HG03066 (cell line): ENCODE measurements at regions not wholly inside any gene's neighbourhood (a gene's known extent, or its start where the extent isn't known, plus 50 kb on each side); places are given as distances from the start of the nearest gene placed in this dataset.
"Not testable (repeated sequence)": the region's sequence is repeated elsewhere in the genome, so short reads cannot be mapped to it uniquely, and the experiment has no call there.

Experiments
- ATAC-seq: cut with Tn5 transposase; IDR thresholded peaks from one replicate; pipeline ENCODE4 v1.9.1; 2021; ENCODE audit warnings: low read depth; ENCODE audit not compliant: unreplicated experiment

DNA sequence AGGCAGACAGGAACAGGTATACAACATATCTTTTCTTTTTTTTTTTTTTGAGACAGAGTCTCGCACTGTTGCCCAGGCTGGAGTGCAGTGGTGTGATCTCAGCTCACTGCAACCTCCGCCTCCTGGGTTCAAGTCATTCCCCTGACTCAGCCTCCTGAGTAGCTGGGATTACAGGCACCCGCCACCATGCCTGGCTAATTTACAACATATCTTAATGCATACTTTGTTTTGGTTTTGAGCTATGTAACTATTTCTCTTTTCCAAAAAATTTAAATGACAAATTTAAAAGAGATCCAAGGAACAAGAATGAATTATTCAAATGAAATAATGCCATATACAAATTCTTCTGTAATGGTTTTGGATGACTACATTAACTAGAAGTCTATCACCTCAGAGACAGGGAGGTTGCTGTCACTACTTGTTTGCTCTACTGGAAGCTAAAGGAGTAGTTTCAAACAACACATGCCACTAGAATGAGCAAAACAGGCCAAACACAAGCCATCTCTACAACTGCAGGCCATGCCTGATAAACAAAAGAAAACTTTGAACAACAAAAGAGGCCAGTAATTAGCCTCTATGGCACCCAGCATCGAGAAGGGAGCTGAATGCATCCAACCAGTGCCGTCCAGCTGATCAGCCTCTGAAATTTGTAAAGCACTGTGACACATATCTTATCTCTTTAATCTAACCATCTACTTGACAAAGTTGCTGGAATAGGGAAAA, 133.6 kb upstream of the VOPP1 start:
- not testable (repeated sequence) for ATAC-seq

GRCh38 chr7:55702831-55703230, 130.5 kb upstream of the VOPP1 start:
- not testable (repeated sequence) for ATAC-seq

DNA sequence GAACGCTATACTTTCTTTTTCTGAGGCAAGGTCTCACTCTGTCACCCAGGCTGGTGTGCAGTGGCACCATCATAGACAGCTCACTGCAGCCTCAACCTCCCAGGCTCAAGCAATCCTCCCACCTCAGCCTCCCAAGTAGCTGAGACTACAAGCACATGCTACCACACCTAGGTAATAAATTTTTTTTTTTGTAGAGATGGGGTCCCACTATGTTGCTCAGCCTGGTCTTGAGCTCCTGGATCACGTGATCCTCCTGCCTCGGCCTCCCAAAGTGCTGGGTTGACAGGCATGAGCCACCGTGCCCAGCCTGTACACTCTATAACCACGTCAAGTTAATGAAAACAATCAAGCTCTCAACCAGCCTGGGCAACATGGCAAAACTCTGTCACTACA, 127.1 kb upstream of the VOPP1 start:
- ATAC-seq = not testable (repeated sequence)

- ATAC-seq = peak; percentile 84
Observed at GRCh38 chr7:55698607-55699449, 126.5 kb upstream of the VOPP1 start.

DNA sequence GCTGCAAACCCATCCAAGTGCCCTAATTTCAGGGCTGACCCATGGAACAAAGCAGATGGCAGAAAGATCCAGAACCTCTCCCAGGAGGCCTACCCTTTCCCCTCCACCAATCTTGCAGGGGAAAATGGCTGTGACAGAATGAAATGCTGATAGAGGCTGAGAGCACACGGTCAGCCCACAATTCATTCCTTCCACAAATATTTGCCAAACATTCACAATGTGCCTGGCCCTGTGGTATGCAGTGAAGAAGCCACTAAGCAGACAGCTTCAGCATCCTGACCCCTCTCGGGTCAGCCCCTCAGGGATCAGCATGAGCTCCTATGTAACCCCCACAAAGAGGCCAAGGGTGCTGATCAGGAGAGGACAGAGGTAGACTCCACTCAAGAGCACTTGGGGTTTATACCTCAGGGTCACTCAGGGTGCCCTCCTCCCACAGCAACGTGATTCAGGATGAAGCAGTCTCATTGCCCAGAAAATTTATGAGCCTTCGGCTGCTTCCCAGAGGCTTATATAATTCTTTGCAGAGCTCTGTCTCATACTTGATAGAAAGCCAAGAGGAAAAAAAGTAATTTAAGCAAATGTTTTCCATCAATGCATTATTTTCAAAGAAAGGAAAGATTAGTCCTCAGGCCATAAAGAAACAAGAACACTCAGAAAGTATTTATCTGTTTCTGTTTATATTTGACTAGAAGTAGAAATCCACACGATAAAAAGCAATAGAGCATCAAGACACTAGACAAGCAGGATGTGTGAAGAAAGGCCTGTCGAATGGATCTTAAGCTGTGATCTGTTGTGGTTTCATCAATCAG, 123.8 kb upstream of the VOPP1 start:
- not testable (repeated sequence) for ATAC-seq

DNA sequence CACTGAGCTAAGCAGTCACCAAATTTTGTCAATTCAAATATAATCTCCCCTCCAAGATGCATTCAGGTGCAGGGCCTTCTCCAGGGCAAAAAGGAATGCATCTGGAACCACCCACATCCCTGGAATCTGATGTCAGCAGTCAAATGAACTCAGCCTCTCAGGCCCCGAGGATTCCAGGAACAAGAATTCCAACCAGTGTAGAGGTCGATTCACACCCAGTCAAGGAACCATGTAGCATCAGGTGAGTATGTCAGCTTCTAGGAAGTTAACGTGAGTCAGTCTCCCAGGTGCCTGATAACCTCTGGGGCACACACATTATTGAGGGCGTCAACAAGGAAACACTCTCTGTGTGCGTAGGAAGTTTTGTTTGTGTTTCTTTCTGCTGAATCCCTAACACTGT, 122.2 kb upstream of the VOPP1 start:
- ATAC-seq = not testable (repeated sequence)

- not testable (repeated sequence) for ATAC-seq
Observed at GRCh38 chr7:55688684-55689681, 116.7 kb upstream of the VOPP1 start.

DNA sequence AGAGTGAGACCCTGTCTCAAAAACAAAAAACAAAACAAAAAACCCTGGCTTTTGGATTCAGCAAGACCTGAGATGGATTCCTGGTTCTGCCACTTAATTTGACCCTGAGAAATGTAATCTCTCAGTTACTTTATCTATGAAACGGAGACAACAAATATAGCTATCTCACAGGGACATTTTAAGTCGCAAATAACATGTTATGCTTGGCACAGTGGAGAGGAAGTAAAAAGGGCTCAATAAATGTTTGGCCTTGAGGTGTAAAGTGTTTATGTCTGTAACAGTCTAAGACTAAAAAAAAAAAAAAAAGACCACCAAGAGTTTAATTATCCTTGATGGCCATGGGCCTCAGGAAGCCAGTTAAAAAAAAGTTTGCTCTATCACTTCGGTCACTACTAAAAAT, 116.0 kb upstream of the VOPP1 start:
- not testable (repeated sequence) for ATAC-seq

DNA sequence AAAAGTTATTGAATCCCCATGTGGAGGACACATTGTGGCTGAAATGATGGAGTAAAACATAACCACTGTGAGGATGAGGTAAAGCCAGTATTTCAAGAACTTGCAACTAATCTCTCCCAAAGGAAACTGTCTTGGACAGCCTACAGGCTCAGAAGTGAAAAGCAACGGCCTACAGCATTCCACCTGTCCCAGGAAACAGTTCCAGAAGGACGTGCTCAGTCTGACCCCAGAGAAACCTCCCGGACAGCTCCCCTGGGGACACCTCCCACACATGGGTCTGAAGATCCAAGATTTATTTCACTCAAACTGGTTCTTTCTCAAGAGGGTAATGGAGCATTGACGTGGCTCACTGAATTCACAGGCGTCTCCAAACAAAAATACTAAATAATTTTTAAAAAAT, 115.0 kb upstream of the VOPP1 start:
- ATAC-seq = not testable (repeated sequence)

DNA sequence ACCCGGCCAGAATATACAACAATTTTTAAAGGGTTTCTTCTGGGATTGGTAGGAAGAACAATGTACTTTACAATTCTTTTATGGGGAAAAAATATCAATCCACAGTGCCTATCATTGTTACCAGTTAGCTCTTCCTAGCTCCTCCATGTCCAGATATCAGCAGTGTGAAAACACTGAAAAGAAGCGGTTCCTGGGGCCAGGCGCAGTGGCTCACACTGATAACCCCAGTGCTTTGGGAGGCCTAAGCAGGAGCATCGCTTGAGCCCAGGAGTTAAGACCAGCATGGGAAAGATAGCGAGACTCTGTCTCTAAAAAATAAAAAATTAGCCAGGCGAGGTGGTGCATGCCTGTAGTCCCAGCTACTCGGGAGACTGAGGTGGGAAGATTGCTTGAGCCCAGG, 114.5 kb upstream of the VOPP1 start:
- ATAC-seq = not testable (repeated sequence)

DNA sequence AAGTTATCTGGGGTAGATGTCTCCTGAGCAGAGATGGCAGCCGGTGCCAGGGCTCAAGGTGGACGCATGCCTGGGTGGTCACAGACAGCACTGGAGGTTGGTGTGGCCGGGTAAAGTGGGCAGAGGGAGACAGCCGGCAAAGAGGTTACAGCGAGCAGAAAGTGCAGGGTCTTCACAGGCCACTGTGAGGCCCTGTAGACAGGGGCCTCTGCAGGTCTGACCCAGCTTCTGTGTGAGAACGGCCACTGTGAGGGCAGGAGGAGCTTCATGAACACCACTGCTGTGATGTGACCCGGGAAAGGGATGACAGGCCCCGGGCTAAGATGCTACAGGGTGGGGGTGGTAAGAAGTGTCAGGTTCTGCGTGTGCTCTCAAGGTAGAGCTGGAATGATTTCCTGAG, 111.2 kb upstream of the VOPP1 start:
- ATAC-seq = not testable (repeated sequence)

DNA sequence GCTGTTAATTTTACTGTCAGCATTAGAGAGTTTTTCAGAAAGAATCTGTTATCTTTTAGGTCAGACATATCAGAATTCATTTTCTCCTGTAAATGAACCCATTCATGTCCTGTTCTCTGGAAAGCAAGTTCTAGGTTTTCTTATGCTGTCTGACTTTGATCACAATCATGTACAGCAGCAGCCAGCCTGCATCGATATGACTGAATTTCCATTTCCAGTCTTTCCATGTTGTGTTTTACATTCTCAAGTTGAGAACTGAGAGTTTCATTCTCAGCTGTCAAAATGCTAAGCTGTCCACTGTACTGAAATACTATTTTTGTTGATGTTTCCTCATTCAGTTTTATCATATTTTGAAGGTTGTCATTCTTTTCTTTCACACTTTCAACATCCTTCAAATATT, 103.3 kb upstream of the VOPP1 start:
- not testable (repeated sequence) for ATAC-seq

GRCh38 chr7:55673525-55673924, 101.2 kb upstream of the VOPP1 start:
- ATAC-seq = not testable (repeated sequence)

GRCh38 chr7:55672084-55672483, 99.8 kb upstream of the VOPP1 start:
- ATAC-seq = not testable (repeated sequence)

DNA sequence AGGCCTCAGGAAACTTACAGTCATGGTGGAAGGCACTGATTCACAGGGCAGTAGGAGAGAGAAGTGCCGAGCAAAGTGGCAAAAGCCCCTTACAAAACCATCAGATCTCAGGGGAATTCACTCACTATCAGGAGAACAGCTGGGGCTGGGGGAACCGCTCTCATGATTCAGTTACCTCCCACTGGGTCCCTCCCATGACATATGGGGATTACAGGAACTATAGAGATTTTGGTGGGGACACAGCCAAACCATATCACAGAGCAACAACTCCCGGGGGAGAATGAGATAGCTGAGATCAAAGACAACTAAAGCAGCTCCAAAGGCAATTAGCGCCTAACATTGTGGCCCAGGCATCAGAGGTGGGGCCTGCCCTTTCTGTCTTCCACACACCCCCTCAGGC, 85.4 kb upstream of the VOPP1 start:
- ATAC-seq = no peak

DNA sequence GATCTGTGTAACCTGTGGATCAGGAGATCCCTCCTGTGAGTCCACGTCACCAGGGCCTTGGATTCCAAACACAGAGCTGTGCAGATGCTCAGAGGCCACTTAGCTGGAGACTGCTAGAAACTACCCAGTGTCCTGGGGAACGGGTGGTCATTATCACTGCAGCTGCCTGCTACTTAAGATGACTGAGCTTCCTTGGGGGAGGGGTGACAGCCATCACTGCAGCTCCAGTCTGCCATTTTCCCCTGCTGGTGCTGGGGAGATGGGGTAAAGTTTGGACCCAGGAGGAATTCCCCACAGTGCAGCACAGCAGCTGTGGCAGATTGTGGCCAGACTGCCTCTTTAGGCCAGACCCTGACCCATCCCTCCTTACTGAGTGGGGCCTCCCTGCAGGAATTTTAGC, 78.8 kb upstream of the VOPP1 start:
- ATAC-seq = no peak

DNA sequence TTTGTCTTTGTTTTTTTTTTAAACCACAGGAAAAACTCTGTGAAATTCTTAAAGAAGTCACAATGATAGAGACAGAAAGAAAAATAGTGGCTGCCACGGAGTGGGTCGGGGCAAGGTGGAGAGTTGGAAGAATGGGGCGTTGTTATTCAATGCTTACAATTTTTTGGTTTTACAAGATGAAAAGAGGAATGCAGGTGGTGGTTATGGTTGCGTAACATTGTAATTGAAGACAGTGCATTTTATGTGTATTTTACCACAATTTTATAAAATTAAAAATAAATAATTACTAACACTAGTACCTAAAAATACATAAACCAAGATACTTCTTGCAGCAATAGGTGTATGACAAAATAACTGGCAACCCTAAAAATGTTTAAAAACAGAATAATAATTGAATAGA, 76.9 kb upstream of the VOPP1 start:
- no peak for ATAC-seq

DNA sequence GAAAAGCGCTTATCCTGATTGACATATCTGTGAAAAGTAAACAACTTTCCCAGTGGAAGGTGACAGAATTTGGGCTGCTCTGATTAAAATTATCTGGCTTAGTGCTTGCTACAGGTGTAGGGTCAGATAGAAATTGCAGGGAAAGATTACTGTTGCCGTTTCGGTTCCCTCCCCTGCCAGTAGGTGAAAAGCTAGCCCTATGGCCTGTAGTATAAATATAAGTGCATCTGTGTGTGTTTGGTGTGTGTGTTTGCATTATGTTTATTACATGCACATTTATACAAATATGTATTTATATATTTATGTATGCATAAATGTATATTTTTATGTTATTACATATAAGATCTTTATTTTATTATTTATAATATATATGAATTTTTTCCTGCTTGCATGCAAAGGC, 72.3 kb upstream of the VOPP1 start:
- no peak for ATAC-seq

DNA sequence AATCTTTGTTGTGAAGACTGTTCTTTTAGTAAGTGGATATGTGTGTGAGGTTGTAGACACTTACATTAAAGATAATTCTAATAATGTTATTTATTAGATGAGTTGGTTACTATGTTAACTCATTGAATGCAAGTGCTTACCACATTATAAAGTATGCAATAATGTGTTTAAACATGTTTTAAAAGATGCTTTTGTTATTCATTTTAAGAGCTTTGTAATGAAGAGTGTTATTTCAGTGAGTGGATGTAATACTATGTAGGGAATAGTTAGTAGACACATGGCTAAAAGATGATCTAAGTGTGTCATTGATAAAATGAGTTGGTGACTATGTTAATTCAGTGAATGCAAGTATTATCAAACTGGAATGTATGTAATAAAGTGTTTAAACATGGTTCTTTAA, 70.0 kb upstream of the VOPP1 start:
- no peak for ATAC-seq

DNA sequence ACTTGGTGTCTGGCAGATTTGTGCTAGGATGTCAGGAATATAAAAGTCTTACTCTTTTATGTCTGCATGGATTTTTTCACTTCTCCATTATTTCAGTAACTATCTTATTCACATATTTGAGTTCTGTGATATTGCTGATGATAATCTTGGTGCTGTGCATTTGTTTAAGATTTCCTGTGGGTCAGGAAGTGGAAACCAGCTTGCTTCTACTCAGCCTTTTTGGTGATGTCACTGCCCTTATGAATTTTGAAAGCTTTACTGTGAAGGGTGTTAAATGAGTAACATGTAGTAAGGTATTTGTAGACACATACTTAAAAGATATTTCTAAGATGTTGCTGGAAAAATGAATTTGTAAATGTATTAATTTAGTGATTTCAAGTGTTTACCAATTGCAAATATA, 69.5 kb upstream of the VOPP1 start:
- ATAC-seq = peak; percentile 86
